ENCODE measurements at regions not wholly inside any gene's neighbourhood (a gene's known extent, or its start where the extent isn't known, plus 50 kb on each side); places are given as distances from the start of the nearest gene placed in this dataset.

GRCh38 chr10:131743190-131744151, 157.3 kb upstream of the PPP2R2D start:
- DNase-seq: no peak

GRCh38 chr10:131744346-131744745, 156.5 kb upstream of the PPP2R2D start:
- DNase-seq: no peak

- DNase-seq: no peak
Observed at GRCh38 chr10:131745591-131745990, 155.2 kb upstream of the PPP2R2D start.

GRCh38 chr10:131746241-131746711, 154.5 kb upstream of the PPP2R2D start:
- DNase-seq: no peak

- no peak for DNase-seq
Observed at GRCh38 chr10:131746785-131747184, 154.0 kb upstream of the PPP2R2D start.

GRCh38 chr10:131747251-131747650, 153.6 kb upstream of the PPP2R2D start:
- no peak for DNase-seq

- no peak for DNase-seq
Observed at GRCh38 chr10:131747791-131748190, 153.0 kb upstream of the PPP2R2D start.

- DNase-seq: no peak
Observed at GRCh38 chr10:131748191-131748590, 152.6 kb upstream of the PPP2R2D start.

- no peak for DNase-seq
Observed at GRCh38 chr10:131748831-131749766, 151.7 kb upstream of the PPP2R2D start.

GRCh38 chr10:131749767-131750142, 151.1 kb upstream of the PPP2R2D start:
- no peak for DNase-seq

GRCh38 chr10:131750171-131750895, 150.5 kb upstream of the PPP2R2D start:
- DNase-seq: no peak

- no peak for DNase-seq
Observed at GRCh38 chr10:131750973-131751826, 149.6 kb upstream of the PPP2R2D start.

GRCh38 chr10:131751827-131752775, 148.7 kb upstream of the PPP2R2D start:
- no peak for DNase-seq

- DNase-seq: no peak
Observed at GRCh38 chr10:131753336-131753735, 147.5 kb upstream of the PPP2R2D start.

GRCh38 chr10:131755200-131755599, 145.6 kb upstream of the PPP2R2D start:
- DNase-seq: no peak

- DNase-seq: no peak
Observed at GRCh38 chr10:131757285-131758058, 143.3 kb upstream of the PPP2R2D start.

- DNase-seq: no peak
Observed at GRCh38 chr10:131758062-131758938, 142.5 kb upstream of the PPP2R2D start.

- DNase-seq: no peak
Observed at GRCh38 chr10:131758939-131759301, 141.9 kb upstream of the PPP2R2D start.

GRCh38 chr10:131759347-131759746, 141.5 kb upstream of the PPP2R2D start:
- no peak for DNase-seq

Measured in effector CD4-positive, alpha-beta T cell (primary cell).